Lung (tissue), 11 donors: ENCODE measurements at regions not wholly inside any gene's neighbourhood (a gene's known extent, or its start where the extent isn't known, plus 50 kb on each side); places are given as distances from the start of the nearest gene placed in this dataset.
A peak's percentile ranks its signal among the peaks of the same experiment; 100 is the strongest.

Source experiments
- ATAC-seq: fragments of 200-7000 bp; cut with Tn5 transposase; one replicate; pipeline ENCODE4 v1.9.1; 2020; ENCODE audit warnings: moderate number of reproducible peaks; ENCODE audit not compliant: insufficient read depth, low FRiP score
- DNase-seq, 3 donors: peaks; one replicate each; pipeline ENCODE4 v3.0.0-alpha.2; 2013 to 2017
- H3K27ac ChIP-seq, 2 donors: one replicate each; pipeline ENCODE4 v1.5.1; 2013; ENCODE audit warnings: mild to moderate bottlenecking in 2 of 2, moderate library complexity in 2 of 2, control low read depth in 1 of 2, inconsistent platforms in 1 of 2, low read depth in 1 of 2, low read length in 1 of 2
- H3K27me3 ChIP-seq, 3 donors: one replicate each; pipeline ENCODE4 v1.5.1; 2013; ENCODE audit warnings: low read length in 2 of 3; ENCODE audit not compliant: control insufficient read depth in 3 of 3, insufficient read depth in 3 of 3
- H3K36me3 ChIP-seq, 4 donors: one replicate each; pipeline ENCODE4 v1.5.1; 2013; ENCODE audit warnings: low read length in 4 of 4, mild to moderate bottlenecking in 1 of 4, moderate library complexity in 1 of 4; ENCODE audit not compliant: control insufficient read depth in 4 of 4, insufficient read depth in 4 of 4
- H3K4me1 ChIP-seq, 5 donors: one replicate each; pipeline ENCODE4 v1.5.1; 2013; ENCODE audit warnings: low read length in 5 of 5, mild to moderate bottlenecking in 2 of 5, moderate library complexity in 1 of 5; ENCODE audit not compliant: control insufficient read depth in 5 of 5, insufficient read depth in 5 of 5
- H3K4me3 ChIP-seq: one replicate; pipeline ENCODE4 v1.5.1; 2013; ENCODE audit warnings: mild to moderate bottlenecking, control low read depth, moderate library complexity
- H3K9ac ChIP-seq, 2 donors: one replicate each; pipeline ENCODE4 v1.5.1; 2013; ENCODE audit warnings: low read length in 2 of 2, control low read depth in 1 of 2; ENCODE audit not compliant: insufficient read depth in 1 of 2
- H3K9me3 ChIP-seq, 4 donors: one replicate each; pipeline ENCODE4 v1.5.1; 2013; ENCODE audit warnings: low read length in 3 of 4, mild to moderate bottlenecking in 1 of 4, moderate library complexity in 1 of 4; ENCODE audit not compliant: control insufficient read depth in 4 of 4, insufficient read depth in 3 of 4
- WGBS, 2 donors: extraction: QIAGEN DNeasy Blood & Tissue Kit; methylation state at CpG; one replicate each; pipeline ENCODE4 v1.1.7; 2013; 5-methylcytosine and 5-hydroxymethylcytosine counted together
- TF ChIP-seq, protein P1 (sequence below): IDR thresholded peaks from 2 replicates; pipeline ENCODE4 v1.5.1; 2012; ENCODE audit warnings: mild to moderate bottlenecking; ENCODE audit errors: control extremely low read depth, extremely low read depth
- donor health status: control.
- donor health status: control.
- donor health status: Bipolar disorder and iron deficiency.
- donor health status: healthy.
- donor health status: DM: yes; HTN: yes; CAD: no.

DNA sequence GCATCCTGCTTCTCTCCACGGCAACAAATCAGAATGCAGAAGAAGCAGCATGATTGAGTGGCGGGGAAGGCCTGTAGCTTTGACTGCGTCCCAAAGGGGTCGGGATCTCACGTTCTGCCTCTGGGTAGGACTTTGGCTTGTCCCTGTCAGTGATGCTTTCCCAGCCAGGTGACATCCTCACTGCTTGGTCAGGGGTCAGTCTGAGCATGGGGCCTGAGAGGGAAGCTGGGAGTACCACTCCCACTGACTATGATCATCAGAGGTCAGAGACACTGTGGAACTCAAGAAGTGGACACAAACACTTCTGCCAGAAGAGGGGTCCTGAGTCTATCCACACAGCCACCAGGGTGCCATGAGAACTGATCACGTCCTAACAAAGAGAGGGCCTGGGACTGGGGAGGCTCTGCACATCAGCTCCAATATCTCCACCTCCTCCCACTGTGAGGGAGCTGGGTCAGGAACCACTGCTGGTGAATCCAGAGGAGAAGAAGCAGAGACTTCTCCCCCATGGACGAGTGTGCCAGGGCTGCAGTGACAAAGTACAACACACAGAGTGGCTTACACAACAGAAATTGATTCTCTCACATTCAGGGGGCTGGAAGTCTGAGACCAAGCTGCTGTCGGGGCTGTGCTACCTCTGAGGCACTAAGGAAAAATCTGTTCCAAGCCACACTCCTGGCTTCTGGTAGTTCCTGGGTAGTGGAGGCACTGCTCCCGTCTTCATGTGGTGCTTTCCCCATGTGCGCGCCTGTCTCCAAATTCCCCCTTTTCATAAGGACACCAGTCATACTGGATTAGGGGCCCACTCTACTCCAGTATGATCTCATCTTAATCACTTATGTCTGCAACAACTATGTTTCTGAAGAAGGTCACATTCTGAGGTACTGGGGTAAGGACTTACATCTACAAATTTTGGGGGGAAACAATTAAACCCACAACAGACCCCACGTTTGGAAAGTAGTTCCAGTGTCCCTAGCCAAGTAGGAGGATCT is 131.1 kb downstream of the CYP26A1 start:
- no peak overlapping the region for H3K4me3 ChIP-seq
- 82 to 86% methylated on average over 12 of the region's 12 CpGs for WGBS, 2 donors
- no peak for ATAC-seq
- no peak overlapping the region for H3K27ac ChIP-seq
- H3K27me3 ChIP-seq, result no peaks in the 10 kb centered on the region
- H3K4me1 ChIP-seq, result peaks cover 0 to 2% (median 0%) of the 10 kb centered on the region in 5 donors
- no peaks in the 10 kb centered on the region for H3K9me3 ChIP-seq
- TF ChIP-seq, protein P1, sequence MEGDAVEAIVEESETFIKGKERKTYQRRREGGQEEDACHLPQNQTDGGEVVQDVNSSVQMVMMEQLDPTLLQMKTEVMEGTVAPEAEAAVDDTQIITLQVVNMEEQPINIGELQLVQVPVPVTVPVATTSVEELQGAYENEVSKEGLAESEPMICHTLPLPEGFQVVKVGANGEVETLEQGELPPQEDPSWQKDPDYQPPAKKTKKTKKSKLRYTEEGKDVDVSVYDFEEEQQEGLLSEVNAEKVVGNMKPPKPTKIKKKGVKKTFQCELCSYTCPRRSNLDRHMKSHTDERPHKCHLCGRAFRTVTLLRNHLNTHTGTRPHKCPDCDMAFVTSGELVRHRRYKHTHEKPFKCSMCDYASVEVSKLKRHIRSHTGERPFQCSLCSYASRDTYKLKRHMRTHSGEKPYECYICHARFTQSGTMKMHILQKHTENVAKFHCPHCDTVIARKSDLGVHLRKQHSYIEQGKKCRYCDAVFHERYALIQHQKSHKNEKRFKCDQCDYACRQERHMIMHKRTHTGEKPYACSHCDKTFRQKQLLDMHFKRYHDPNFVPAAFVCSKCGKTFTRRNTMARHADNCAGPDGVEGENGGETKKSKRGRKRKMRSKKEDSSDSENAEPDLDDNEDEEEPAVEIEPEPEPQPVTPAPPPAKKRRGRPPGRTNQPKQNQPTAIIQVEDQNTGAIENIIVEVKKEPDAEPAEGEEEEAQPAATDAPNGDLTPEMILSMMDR, result no peak
- H3K9ac ChIP-seq, result no peak overlapping the region
- DNase-seq, result no peak
- H3K36me3 ChIP-seq, result no peaks in the 10 kb centered on the region

DNA sequence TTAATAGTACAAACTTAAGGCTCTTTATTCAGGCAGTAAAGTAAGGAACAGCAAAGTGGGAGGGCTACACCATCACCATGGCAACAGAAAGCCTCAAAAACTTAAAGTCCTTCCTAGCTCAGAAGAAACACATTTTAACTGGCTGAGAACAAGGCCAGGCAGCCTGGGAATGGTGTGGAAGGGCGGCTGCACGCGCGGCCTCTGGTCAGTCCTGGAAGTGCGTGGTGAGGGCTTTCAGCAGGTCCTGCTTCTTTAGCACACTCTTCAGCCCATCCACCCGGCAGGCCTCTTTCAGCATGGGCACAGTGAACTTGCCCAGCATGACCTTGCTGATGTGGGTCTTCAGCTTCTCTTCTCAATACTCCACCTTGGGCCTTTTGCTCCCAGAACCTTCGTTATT is 133.0 kb downstream of the CYP26A1 start:
- Histone ChIP-seq H3K4me3 (no peak overlapping the region), H3K27ac (no peak overlapping the region), H3K36me3 (no peaks in the 10 kb centered on the region), H3K27me3 (no peaks in the 10 kb centered on the region), H3K9me3 (no peaks in the 10 kb centered on the region), H3K9ac (no peak overlapping the region), H3K4me1 (no peaks in the 10 kb centered on the region)
- TF ChIP-seq, protein P1, result no peak
- no peak for ATAC-seq
- WGBS, 2 donors, result 91 to 94% methylated on average over 7 of the region's 7 CpGs
- peak; percentile 36 to 61 (median 40) for DNase-seq

DNA sequence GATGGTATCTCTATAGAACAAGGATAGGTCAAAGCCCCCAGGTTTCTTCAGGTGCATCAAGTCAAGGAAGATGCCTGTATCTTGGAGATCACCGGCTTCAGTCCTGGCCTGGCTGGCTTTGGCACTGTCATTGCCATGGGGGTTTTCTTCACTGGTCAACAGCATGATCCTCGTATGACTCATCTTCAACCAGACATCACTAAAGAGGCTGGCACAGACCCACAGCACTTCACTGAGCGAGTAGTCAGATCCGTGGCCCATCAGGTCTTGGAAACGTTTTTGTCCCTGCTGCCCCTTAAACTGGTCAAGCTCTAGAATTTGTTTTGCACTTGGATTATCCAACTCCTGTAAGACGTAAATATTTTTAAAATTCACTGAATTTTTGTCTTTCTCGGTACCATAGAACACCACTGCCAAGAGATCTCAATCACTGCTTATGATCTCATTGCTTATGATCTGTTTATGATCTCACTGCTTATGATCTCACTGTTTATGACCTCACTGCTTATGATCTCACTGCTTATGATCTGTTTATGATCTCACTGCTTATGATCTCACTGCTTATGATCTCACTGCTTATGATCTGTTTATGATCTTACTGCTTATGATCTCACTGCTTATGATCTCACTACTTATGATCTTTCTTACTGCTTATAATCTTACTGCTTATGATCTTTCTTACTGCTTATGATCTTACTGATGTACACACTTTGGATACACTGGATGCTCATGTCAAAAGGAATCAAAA is 135.2 kb downstream of the CYP26A1 start:
- 86 to 90% methylated on average over 7 of the region's 7 CpGs for WGBS, 2 donors
- Histone ChIP-seq H3K9me3 (no peaks in the 10 kb centered on the region), H3K9ac (no peak overlapping the region), H3K36me3 (no peaks in the 10 kb centered on the region), H3K27ac (no peak overlapping the region), H3K4me1 (no peaks in the 10 kb centered on the region), H3K4me3 (no peak overlapping the region), H3K27me3 (no peaks in the 10 kb centered on the region)
- no peak for DNase-seq
- no peak for ATAC-seq
- TF ChIP-seq, protein P1, result no peak
